GM12875 (cell line): ENCODE measurements at regions not wholly inside any gene's neighbourhood (a gene's known extent, or its start where the extent isn't known, plus 50 kb on each side); places are given as distances from the start of the nearest gene placed in this dataset.

Experiments used
- H3K4me3 ChIP-seq: one replicate; pipeline ENCODE4 v1.5.1; 2011; ENCODE audit warnings: low read depth, low read length, control low read depth
- CTCF ChIP-seq: IDR thresholded peaks from 2 replicates; pipeline ENCODE4 v1.5.1; 2011; ENCODE audit warnings: low read depth, mild to moderate bottlenecking, control low read depth, inconsistent platforms, low read length, moderate library complexity, borderline replicate concordance; ENCODE audit not compliant: insufficient read depth

- TF ChIP-seq CTCF = no peak
Observed at GRCh38 chr2:120953843-120954584, 218.3 kb downstream of the GLI2 start.

GRCh38 chr2:120954939-120955338 lies 219.3 kb downstream of the GLI2 start:
- TF ChIP-seq CTCF = no peak
- no peak overlapping the region for H3K4me3 ChIP-seq

More at GRCh38 chr2:120953843-120954584, 218.3 kb downstream of the GLI2 start:
- H3K4me3 ChIP-seq = no peak overlapping the region

GRCh38 chr2:120955427-120955826 lies 219.8 kb downstream of the GLI2 start:
- no peak overlapping the region for H3K4me3 ChIP-seq
- TF ChIP-seq CTCF = no peak

- TF ChIP-seq CTCF = no peak
- no peak overlapping the region for H3K4me3 ChIP-seq
Observed at GRCh38 chr2:120956486-120957156, 221.0 kb downstream of the GLI2 start.

GRCh38 chr2:120957905-120958304 lies 222.2 kb downstream of the GLI2 start:
- H3K4me3 ChIP-seq = no peak overlapping the region
- no peak for TF ChIP-seq CTCF

GRCh38 chr2:120958623-120959366 lies 223.1 kb downstream of the GLI2 start:
- 0 out of 2 replicates have a peak, but pooled peaks have one; percentile 11 for TF ChIP-seq CTCF
- H3K4me3 ChIP-seq = no peak overlapping the region
